ENCODE measurements at regions not wholly inside any gene's neighbourhood (a gene's known extent, or its start where the extent isn't known, plus 50 kb on each side); places are given as distances from the start of the nearest gene placed in this dataset.

GRCh38 chrX:9204560-9204959, 170.6 kb upstream of the FAM9B start:
- Histone ChIP-seq H3K9ac (ENCODE audit: low read depth, low read length) (no peak overlapping the region), H3K27ac (ENCODE audit: low read length) (no peak overlapping the region), H3K4me1 (ENCODE audit: insufficient read depth, low read length) (no peaks in the 10 kb centered on the region), H2AFZ (ENCODE audit: low read depth, low read length) (no peak overlapping the region), H3K36me3 (ENCODE audit: insufficient read depth, low read length) (no peaks in the 10 kb centered on the region), H3K27me3 (ENCODE audit: insufficient read depth, low read length, poor library complexity) (no peaks in the 10 kb centered on the region), H3K4me3 (ENCODE audit: low read depth in 1 of 2, low read length in 2 of 2) (no peak overlapping the region), H4K20me1 (ENCODE audit: insufficient read depth, low read length) (no peaks in the 10 kb centered on the region), H3K79me2 (ENCODE audit: insufficient read depth, low read length) (no peaks in the 10 kb centered on the region), H3K9me3 (ENCODE audit: insufficient read depth, low read length, severe bottlenecking) (no peaks in the 10 kb centered on the region), H3K4me2 (ENCODE audit: insufficient read depth, low read length) (no peak overlapping the region)
- DNase-seq (no peak), ATAC-seq (ENCODE audit: insufficient read depth, low read depth) (no peak)
- TF ChIP-seq EZH2 (IDR thresholded peaks at IDR 0.05; ENCODE audit: borderline replicate concordance, low read depth, low read length, severe bottlenecking) (no peak), CTCF (IDR thresholded peaks at IDR 0.05; ENCODE audit: borderline replicate concordance, extremely low read depth, low read length, poor library complexity, severe bottlenecking) (no peak)

GRCh38 chrX:9205599-9206223, 171.8 kb upstream of the FAM9B start:
- H2AFZ ChIP-seq (ENCODE audit: low read depth, low read length): no peak overlapping the region
- H4K20me1 ChIP-seq (ENCODE audit: insufficient read depth, low read length): no peaks in the 10 kb centered on the region
- no peaks in the 10 kb centered on the region for H3K27me3 ChIP-seq (ENCODE audit: insufficient read depth, low read length, poor library complexity)
- no peaks in the 10 kb centered on the region for H3K4me1 ChIP-seq (ENCODE audit: insufficient read depth, low read length)
- H3K9me3 ChIP-seq (ENCODE audit: insufficient read depth, low read length, severe bottlenecking): no peaks in the 10 kb centered on the region
- no peak for DNase-seq
- no peak overlapping the region for H3K4me3 ChIP-seq (ENCODE audit: low read depth in 1 of 2, low read length in 2 of 2)
- H3K9ac ChIP-seq (ENCODE audit: low read depth, low read length): no peak overlapping the region
- H3K36me3 ChIP-seq (ENCODE audit: insufficient read depth, low read length): no peaks in the 10 kb centered on the region
- ATAC-seq (ENCODE audit: insufficient read depth, low read depth): no peak
- H3K4me2 ChIP-seq (ENCODE audit: insufficient read depth, low read length): no peak overlapping the region
- no peak for TF ChIP-seq EZH2 (IDR thresholded peaks at IDR 0.05; ENCODE audit: borderline replicate concordance, low read depth, low read length, severe bottlenecking)
- no peak for TF ChIP-seq CTCF (IDR thresholded peaks at IDR 0.05; ENCODE audit: borderline replicate concordance, extremely low read depth, low read length, poor library complexity, severe bottlenecking)
- no peaks in the 10 kb centered on the region for H3K79me2 ChIP-seq (ENCODE audit: insufficient read depth, low read length)
- H3K27ac ChIP-seq (ENCODE audit: low read length): no peak overlapping the region

GRCh38 chrX:9207142-9207541, 173.2 kb upstream of the FAM9B start:
- Histone ChIP-seq H3K4me2 (ENCODE audit: insufficient read depth, low read length) (no peak overlapping the region), H3K9ac (ENCODE audit: low read depth, low read length) (no peak overlapping the region), H3K27ac (ENCODE audit: low read length) (no peak overlapping the region), H3K36me3 (ENCODE audit: insufficient read depth, low read length) (no peaks in the 10 kb centered on the region), H4K20me1 (ENCODE audit: insufficient read depth, low read length) (no peaks in the 10 kb centered on the region), H2AFZ (ENCODE audit: low read depth, low read length) (no peak overlapping the region), H3K9me3 (ENCODE audit: insufficient read depth, low read length, severe bottlenecking) (no peaks in the 10 kb centered on the region), H3K27me3 (ENCODE audit: insufficient read depth, low read length, poor library complexity) (no peaks in the 10 kb centered on the region), H3K4me1 (ENCODE audit: insufficient read depth, low read length) (no peaks in the 10 kb centered on the region), H3K4me3 (ENCODE audit: low read depth in 1 of 2, low read length in 2 of 2) (no peak overlapping the region), H3K79me2 (ENCODE audit: insufficient read depth, low read length) (no peaks in the 10 kb centered on the region)
- no peak for DNase-seq
- no peak for TF ChIP-seq EZH2 (IDR thresholded peaks at IDR 0.05; ENCODE audit: borderline replicate concordance, low read depth, low read length, severe bottlenecking)
- no peak for TF ChIP-seq CTCF (IDR thresholded peaks at IDR 0.05; ENCODE audit: borderline replicate concordance, extremely low read depth, low read length, poor library complexity, severe bottlenecking)
- ATAC-seq (ENCODE audit: insufficient read depth, low read depth): no peak
